GM13977 (cell line): ENCODE measurements at regions not wholly inside any gene's neighbourhood (a gene's known extent, or its start where the extent isn't known, plus 50 kb on each side); places are given as distances from the start of the nearest gene placed in this dataset.

Experiments
- DNase-seq: peaks from one replicate; pipeline ENCODE4 v3.0.0; 2012; ENCODE audit warnings: low spot score
- CTCF ChIP-seq: IDR thresholded peaks from 2 replicates; pipeline ENCODE4 v1.5.1; 2012; ENCODE audit warnings: mild to moderate bottlenecking, control low read depth; ENCODE audit not compliant: insufficient read depth; ENCODE audit errors: extremely low read depth, missing control alignments
- in situ Hi-C: fragments of 300-500 bp; cut with MboI; formaldehyde crosslinking; loops from one replicate; pipeline ENCODE4 v1.12.0; 2022; ENCODE audit warnings: low sequenced_read_pairs, low pct_unique_long_range_greater_than_20kb, mixed read lengths, inconsistent platforms; ENCODE audit not compliant: unreplicated experiment

GRCh38 chr16:65961476-65962143 lies 404.9 kb upstream of the CDH5 start:
- DNase-seq: no peak
- TF ChIP-seq CTCF: no peak
- in situ Hi-C loops: no loop called here

- TF ChIP-seq CTCF: no peak
- in situ Hi-C loops: no loop called here
- no peak for DNase-seq
These were observed 406.5 kb upstream of the CDH5 start for GRCh38 chr16:65959983-65960382.

- in situ Hi-C loops: no loop called here
- no peak for TF ChIP-seq CTCF
- no peak for DNase-seq
These were observed 408.4 kb upstream of the CDH5 start for GRCh38 chr16:65958086-65958485.

GRCh38 chr16:65956100-65956499 lies 410.4 kb upstream of the CDH5 start:
- DNase-seq: no peak
- in situ Hi-C loops: no loop called here

GRCh38 chr16:65954446-65954845 lies 412.0 kb upstream of the CDH5 start:
- TF ChIP-seq CTCF: no peak
- DNase-seq: no peak
- in situ Hi-C loops: no loop called here

More at GRCh38 chr16:65956100-65956499, 410.4 kb upstream of the CDH5 start:
- no peak for TF ChIP-seq CTCF

- DNase-seq: no peak
- in situ Hi-C loops: no loop called here
- TF ChIP-seq CTCF: no peak
These were observed 416.3 kb upstream of the CDH5 start for GRCh38 chr16:65950211-65950610.

GRCh38 chr16:65948361-65948760 lies 418.1 kb upstream of the CDH5 start:
- no peak for DNase-seq
- TF ChIP-seq CTCF: no peak
- in situ Hi-C loops: no loop called here
